SJCRH30 (cell line): ENCODE measurements at regions not wholly inside any gene's neighbourhood (a gene's known extent, or its start where the extent isn't known, plus 50 kb on each side); places are given as distances from the start of the nearest gene placed in this dataset.
A peak's percentile ranks its signal among the peaks of the same experiment; 100 is the strongest.

ENCODE experiments used
- DNase-seq, 2 experiments: peaks; one replicate each; pipeline ENCODE4 v3.0.0-alpha.2; 2015 to 2020
- H3K27ac ChIP-seq: fragments of 250-450 bp; sonication (Bioruptor Pico); 2 replicates; pipeline ENCODE4 v1.5.1; 2020; ENCODE audit warnings: mild to moderate bottlenecking, moderate library complexity
- H3K27me3 ChIP-seq: fragments of 250-450 bp; sonication (Bioruptor Pico); 2 replicates; pipeline ENCODE4 v1.5.1; 2020; ENCODE audit warnings: mild to moderate bottlenecking, moderate library complexity
- H3K36me3 ChIP-seq: fragments of 250-450 bp; sonication (Bioruptor Pico); 2 replicates; pipeline ENCODE4 v1.5.1; 2020; ENCODE audit warnings: mild to moderate bottlenecking, moderate library complexity
- H3K4me1 ChIP-seq: fragments of 250-450 bp; sonication (Bioruptor Pico); 2 replicates; pipeline ENCODE4 v1.5.1; 2020; ENCODE audit warnings: mild to moderate bottlenecking, moderate library complexity
- H3K4me3 ChIP-seq: fragments of 250-450 bp; sonication (Bioruptor Pico); 2 replicates; pipeline ENCODE4 v1.5.1; 2020; ENCODE audit warnings: mild to moderate bottlenecking, moderate library complexity
- H3K9me3 ChIP-seq: fragments of 250-450 bp; sonication (Bioruptor Pico); replicated peaks from 2 replicates; pipeline ENCODE4 v1.5.1; 2020; ENCODE audit warnings: mild to moderate bottlenecking, moderate library complexity

GRCh38 chr4:156201050-156201449 is 247.4 kb upstream of the CTSO start:
- DNase-seq: no peak
- H3K27me3 ChIP-seq: no peaks in the 10 kb centered on the region
- H3K4me3 ChIP-seq: no peak overlapping the region
- H3K36me3 ChIP-seq: no peaks in the 10 kb centered on the region
- H3K27ac ChIP-seq: no peak overlapping the region
- no peaks in the 10 kb centered on the region for H3K9me3 ChIP-seq
- no peaks in the 10 kb centered on the region for H3K4me1 ChIP-seq

GRCh38 chr4:156198511-156198910 is 244.8 kb upstream of the CTSO start:
- no peaks in the 10 kb centered on the region for H3K36me3 ChIP-seq
- no peak overlapping the region for H3K27ac ChIP-seq
- 0 out of 2 replicates have a peak, but pooled peaks cover 2% of the 10 kb centered on the region for H3K4me1 ChIP-seq
- no peaks in the 10 kb centered on the region for H3K9me3 ChIP-seq
- no peak for DNase-seq
- no peak overlapping the region for H3K4me3 ChIP-seq
- H3K27me3 ChIP-seq: no peaks in the 10 kb centered on the region

GRCh38 chr4:156197216-156197615 is 243.6 kb upstream of the CTSO start:
- H3K27me3 ChIP-seq: no peaks in the 10 kb centered on the region
- H3K4me1 ChIP-seq: 0 out of 2 replicates have a peak, but pooled peaks cover 2% of the 10 kb centered on the region
- no peak for DNase-seq
- H3K4me3 ChIP-seq: no peak overlapping the region
- H3K9me3 ChIP-seq: no peaks in the 10 kb centered on the region
- H3K36me3 ChIP-seq: no peaks in the 10 kb centered on the region
- H3K27ac ChIP-seq: no peak overlapping the region

- no peaks in the 10 kb centered on the region for H3K9me3 ChIP-seq
- no peaks in the 10 kb centered on the region for H3K27me3 ChIP-seq
- H3K4me3 ChIP-seq: no peak overlapping the region
- DNase-seq: no peak
- H3K36me3 ChIP-seq: no peaks in the 10 kb centered on the region
- H3K4me1 ChIP-seq: 0 out of 2 replicates have a peak, but pooled peaks cover 2% of the 10 kb centered on the region
- H3K27ac ChIP-seq: no peak overlapping the region
These were observed 243.1 kb upstream of the CTSO start for GRCh38 chr4:156196722-156197121.

GRCh38 chr4:156195914-156196313 is 242.2 kb upstream of the CTSO start:
- no peaks in the 10 kb centered on the region for H3K36me3 ChIP-seq
- H3K27ac ChIP-seq: no peak overlapping the region

GRCh38 chr4:156194896-156195295 is 241.2 kb upstream of the CTSO start:
- Histone ChIP-seq H3K36me3 (no peaks in the 10 kb centered on the region), H3K4me1 (peaks cover 11% of the 10 kb centered on the region), H3K9me3 (no peaks in the 10 kb centered on the region), H3K27ac (no peak overlapping the region), H3K27me3 (no peaks in the 10 kb centered on the region), H3K4me3 (no peak overlapping the region)
- DNase-seq: no peak

More at GRCh38 chr4:156195914-156196313, 242.2 kb upstream of the CTSO start:
- Histone ChIP-seq H3K27me3 (no peaks in the 10 kb centered on the region), H3K4me3 (no peak overlapping the region), H3K4me1 (peaks cover 2% of the 10 kb centered on the region; the same call in 1 of the 2 replicates), H3K9me3 (no peaks in the 10 kb centered on the region)
- DNase-seq: no peak

GRCh38 chr4:156193800-156194199 is 240.1 kb upstream of the CTSO start:
- H3K4me3 ChIP-seq: no peak overlapping the region; the same call in 1 of the 2 replicates
- DNase-seq: peak; percentile 6 to 44
- peaks cover 11% of the 10 kb centered on the region for H3K4me1 ChIP-seq
- no peak overlapping the region for H3K27ac ChIP-seq
- no peaks in the 10 kb centered on the region for H3K9me3 ChIP-seq
- no peaks in the 10 kb centered on the region for H3K27me3 ChIP-seq
- H3K36me3 ChIP-seq: no peaks in the 10 kb centered on the region

- peak overlapping the region; percentile 17; the same call in 1 of the 2 replicates for H3K4me3 ChIP-seq
- peak in 1 of 2 experiments; percentile 36 for DNase-seq
- H3K4me1 ChIP-seq: peaks cover 11% of the 10 kb centered on the region
- H3K36me3 ChIP-seq: no peaks in the 10 kb centered on the region
- no peaks in the 10 kb centered on the region for H3K9me3 ChIP-seq
- no peak overlapping the region for H3K27ac ChIP-seq
- H3K27me3 ChIP-seq: no peaks in the 10 kb centered on the region
These were observed 239.4 kb upstream of the CTSO start for GRCh38 chr4:156193106-156193505.

- Histone ChIP-seq H3K9me3 (no peaks in the 10 kb centered on the region), H3K36me3 (no peaks in the 10 kb centered on the region)
- DNase-seq: no peak
These were observed 238.4 kb upstream of the CTSO start for GRCh38 chr4:156192033-156192432.

GRCh38 chr4:156191044-156191781 is 237.5 kb upstream of the CTSO start:
- Histone ChIP-seq H3K27me3 (no peaks in the 10 kb centered on the region), H3K36me3 (no peaks in the 10 kb centered on the region), H3K4me1 (peaks cover 11% of the 10 kb centered on the region), H3K9me3 (no peaks in the 10 kb centered on the region), H3K27ac (peak overlapping the region; percentile 27), H3K4me3 (no peak overlapping the region)
- DNase-seq: peak in 1 of 2 experiments; percentile 17

More at GRCh38 chr4:156192033-156192432, 238.4 kb upstream of the CTSO start:
- Histone ChIP-seq H3K4me1 (peaks cover 11% of the 10 kb centered on the region), H3K27ac (no peak overlapping the region), H3K27me3 (no peaks in the 10 kb centered on the region), H3K4me3 (no peak overlapping the region)

- H3K36me3 ChIP-seq: no peaks in the 10 kb centered on the region
- H3K27ac ChIP-seq: peak overlapping the region; percentile 27
- H3K4me1 ChIP-seq: peaks cover 11% of the 10 kb centered on the region
- DNase-seq: no peak
- no peaks in the 10 kb centered on the region for H3K27me3 ChIP-seq
- H3K4me3 ChIP-seq: no peak overlapping the region
- H3K9me3 ChIP-seq: no peaks in the 10 kb centered on the region
These were observed 236.9 kb upstream of the CTSO start for GRCh38 chr4:156190615-156191014.

GRCh38 chr4:156188596-156188995 is 234.9 kb upstream of the CTSO start:
- H3K4me1 ChIP-seq: peaks cover 9% of the 10 kb centered on the region
- H3K27ac ChIP-seq: no peak overlapping the region
- no peaks in the 10 kb centered on the region for H3K9me3 ChIP-seq
- no peaks in the 10 kb centered on the region for H3K27me3 ChIP-seq
- DNase-seq: no peak
- no peak overlapping the region for H3K4me3 ChIP-seq
- H3K36me3 ChIP-seq: no peaks in the 10 kb centered on the region

GRCh38 chr4:156186111-156186510 is 232.4 kb upstream of the CTSO start:
- Histone ChIP-seq H3K4me1 (peaks cover 9% of the 10 kb centered on the region), H3K9me3 (no peaks in the 10 kb centered on the region), H3K27ac (no peak overlapping the region), H3K36me3 (no peaks in the 10 kb centered on the region), H3K4me3 (no peak overlapping the region), H3K27me3 (no peaks in the 10 kb centered on the region)
- DNase-seq: no peak

- Histone ChIP-seq H3K9me3 (no peaks in the 10 kb centered on the region), H3K4me1 (peaks cover 6% of the 10 kb centered on the region), H3K36me3 (no peaks in the 10 kb centered on the region), H3K4me3 (no peak overlapping the region), H3K27ac (no peak overlapping the region), H3K27me3 (no peaks in the 10 kb centered on the region)
- DNase-seq: no peak
These were observed 231.9 kb upstream of the CTSO start for GRCh38 chr4:156185514-156186055.

GRCh38 chr4:156182269-156182668 is 228.6 kb upstream of the CTSO start:
- no peak overlapping the region for H3K4me3 ChIP-seq
- no peak overlapping the region for H3K27ac ChIP-seq
- no peaks in the 10 kb centered on the region for H3K36me3 ChIP-seq
- H3K4me1 ChIP-seq: no peaks in the 10 kb centered on the region
- DNase-seq: no peak
- H3K27me3 ChIP-seq: no peaks in the 10 kb centered on the region
- H3K9me3 ChIP-seq: no peaks in the 10 kb centered on the region
